Keratinocyte (primary cell): ENCODE measurements at regions not wholly inside any gene's neighbourhood (a gene's known extent, or its start where the extent isn't known, plus 50 kb on each side); places are given as distances from the start of the nearest gene placed in this dataset.

Experiments used
- DNase-seq: peaks from one replicate; pipeline ENCODE4 v3.0.0-alpha.2; 2011; ENCODE audit warnings: low read depth, missing footprints, low spot score
- FAIRE-seq: peaks from 2 replicates; lab custom pipeline; 2011; peaks lifted over from hg19 to GRCh38; lab: Jason Lieb, UNC
- H2AFZ ChIP-seq: 2 replicates; pipeline ENCODE4 v1.6.0; 2012; ENCODE audit warnings: low read length, control low read depth, inconsistent platforms; ENCODE audit not compliant: control insufficient read depth
- H3K27ac ChIP-seq: 2 replicates; pipeline ENCODE4 v1.5.1; 2011; ENCODE audit warnings: low read length; ENCODE audit not compliant: control insufficient read depth, insufficient read depth
- H3K27me3 ChIP-seq: 3 replicates; pipeline ENCODE4 v1.6.0; 2011; ENCODE audit warnings: low read length; ENCODE audit not compliant: control insufficient read depth, insufficient read depth; ENCODE audit errors: extremely low read depth
- H3K36me3 ChIP-seq, 2 experiments: 2 replicates in 1 of 2; 3 replicates in 1 of 2; pipeline ENCODE4 v1.5.1; 2011; ENCODE audit warnings: low read length in 2 of 2, mild to moderate bottlenecking in 1 of 2; ENCODE audit not compliant: control insufficient read depth in 2 of 2, insufficient read depth in 2 of 2; ENCODE audit errors: extremely low read depth in 1 of 2
- H3K4me1 ChIP-seq: 3 replicates; pipeline ENCODE4 v1.5.1; 2011; ENCODE audit warnings: low read length; ENCODE audit not compliant: control insufficient read depth, insufficient read depth; ENCODE audit errors: extremely low read depth
- H3K4me2 ChIP-seq: 3 replicates; pipeline ENCODE4 v1.6.0; 2011; ENCODE audit warnings: low read depth, low read length; ENCODE audit not compliant: control insufficient read depth, insufficient read depth; ENCODE audit errors: extremely low read depth
- H3K4me3 ChIP-seq, 3 experiments: fragments of 200-600 bp in 1 of 3; sonication (generic) in 1 of 3; 2 replicates in 2 of 3; 3 replicates in 1 of 3; pipeline ENCODE4 v1.5.1; 2011 to 2016; ENCODE audit warnings: low read length in 3 of 3, mild to moderate bottlenecking in 3 of 3, control low read depth in 2 of 3, inconsistent platforms in 1 of 3, low read depth in 1 of 3, mixed read lengths in 1 of 3, mixed run types in 1 of 3, moderate library complexity in 1 of 3; ENCODE audit not compliant: control insufficient read depth in 2 of 3, insufficient read depth in 2 of 3; ENCODE audit errors: extremely low read depth in 1 of 3
- H3K79me2 ChIP-seq: 2 replicates; pipeline ENCODE4 v1.6.0; 2012; ENCODE audit warnings: low read length; ENCODE audit not compliant: control insufficient read depth, insufficient read depth
- H3K9ac ChIP-seq: 3 replicates; pipeline ENCODE4 v1.6.0; 2011; ENCODE audit warnings: low read length; ENCODE audit not compliant: control insufficient read depth, insufficient read depth; ENCODE audit errors: extremely low read depth
- H3K9me1 ChIP-seq: 3 replicates; pipeline ENCODE4 v1.6.0; 2011; ENCODE audit warnings: low read length; ENCODE audit not compliant: control insufficient read depth, insufficient read depth; ENCODE audit errors: extremely low read depth
- H3K9me3 ChIP-seq: 2 replicates; pipeline ENCODE4 v1.5.1; 2012; ENCODE audit warnings: low read depth, low read length; ENCODE audit not compliant: control insufficient read depth
- H4K20me1 ChIP-seq: 3 replicates; pipeline ENCODE4 v1.6.0; 2011; ENCODE audit warnings: low read length; ENCODE audit not compliant: control insufficient read depth, insufficient read depth; ENCODE audit errors: extremely low read depth
- CTCF ChIP-seq, 3 experiments: IDR thresholded peaks in 1 of 3; conservative IDR thresholded peaks in 1 of 3; optimal IDR thresholded peaks in 1 of 3; 2 replicates in 2 of 3; 3 replicates in 1 of 3; pipeline versions ENCODE3 to v1.5.1; 2011; ENCODE audit warnings: low read length in 3 of 3, mild to moderate bottlenecking in 3 of 3, moderate library complexity in 2 of 3, control low read depth in 1 of 3, inconsistent platforms in 1 of 3; ENCODE audit not compliant: insufficient read depth in 2 of 3; ENCODE audit errors: extremely low read depth in 1 of 3
- EZH2 ChIP-seq: IDR thresholded peaks from one replicate; pipeline ENCODE4 v1.6.1; 2012; ENCODE audit warnings: inconsistent platforms, mild to moderate bottlenecking, low read length, moderate library complexity
- dilution Hi-C: fragments of 300-500 bp; cut with MboI; formaldehyde crosslinking; loops from one replicate; pipeline ENCODE4 v1.7.0; 2020; ENCODE audit warnings: low sequenced_read_pairs; ENCODE audit not compliant: extremely low pct_ligation_motif_present

GRCh38 chr1:42081475-42081874 lies 71.7 kb upstream of the GUCA2B start:
- DNase-seq (no peak), FAIRE-seq (no peak)
- dilution Hi-C loops: no loop called here
- H3K79me2 ChIP-seq: no peaks in the 10 kb centered on the region
- no peaks in the 10 kb centered on the region for H3K4me1 ChIP-seq
- no peak overlapping the region for H3K9ac ChIP-seq
- TF ChIP-seq EZH2 (no peak), CTCF (optimal IDR thresholded peaks at IDR 0.05 in 1 of 3, IDR thresholded peaks at IDR 0.05 in 1 of 3, conservative IDR thresholded peaks at IDR 0.05 in 1 of 3; ENCODE audit: extremely low read depth in 1 of 3, insufficient read depth in 2 of 3, low read length in 3 of 3) (no peak)
- H3K27ac ChIP-seq: no peak overlapping the region
- no peak overlapping the region for H3K4me2 ChIP-seq
- H3K9me1 ChIP-seq: no peaks in the 10 kb centered on the region
- peaks cover 4% of the 10 kb centered on the region for H3K27me3 ChIP-seq
- no peaks in the 10 kb centered on the region for H3K36me3 ChIP-seq
- no peak overlapping the region for H3K4me3 ChIP-seq
- H3K9me3 ChIP-seq: no peaks in the 10 kb centered on the region
- no peaks in the 10 kb centered on the region for H4K20me1 ChIP-seq
- H2AFZ ChIP-seq: no peak overlapping the region

- no peak for FAIRE-seq
Measured at GRCh38 chr1:42075179-42075578, 78.0 kb upstream of the GUCA2B start.

GRCh38 chr1:42070996-42071395 lies 82.2 kb upstream of the GUCA2B start:
- no peak for FAIRE-seq

More at GRCh38 chr1:42075179-42075578, 78.0 kb upstream of the GUCA2B start:
- Histone ChIP-seq H3K4me1 (no peaks in the 10 kb centered on the region), H3K27ac (no peak overlapping the region), H3K4me2 (no peak overlapping the region), H3K4me3 (no peak overlapping the region), H2AFZ (no peak overlapping the region), H3K36me3 (no peaks in the 10 kb centered on the region), H3K27me3 (no peaks in the 10 kb centered on the region), H3K9me1 (no peaks in the 10 kb centered on the region), H3K79me2 (no peaks in the 10 kb centered on the region), H3K9me3 (no peaks in the 10 kb centered on the region), H4K20me1 (no peaks in the 10 kb centered on the region), H3K9ac (no peak overlapping the region)
- dilution Hi-C loops: no loop called here
- no peak for TF ChIP-seq EZH2
- no peak for DNase-seq

More at GRCh38 chr1:42070996-42071395, 82.2 kb upstream of the GUCA2B start:
- Histone ChIP-seq H3K9ac (no peak overlapping the region), H3K4me2 (no peak overlapping the region), H3K9me3 (no peaks in the 10 kb centered on the region), H3K79me2 (no peaks in the 10 kb centered on the region), H4K20me1 (no peaks in the 10 kb centered on the region), H3K4me3 (no peak overlapping the region), H3K27ac (no peak overlapping the region), H3K36me3 (no peaks in the 10 kb centered on the region), H3K27me3 (no peaks in the 10 kb centered on the region), H2AFZ (no peak overlapping the region), H3K4me1 (no peaks in the 10 kb centered on the region), H3K9me1 (no peaks in the 10 kb centered on the region)
- dilution Hi-C loops: no loop called here
- no peak for DNase-seq
- no peak for TF ChIP-seq EZH2
- TF ChIP-seq CTCF (optimal IDR thresholded peaks at IDR 0.05 in 1 of 3, IDR thresholded peaks at IDR 0.05 in 1 of 3, conservative IDR thresholded peaks at IDR 0.05 in 1 of 3; ENCODE audit: extremely low read depth in 1 of 3, insufficient read depth in 2 of 3, low read length in 3 of 3): no peak
